Thoracic aorta (tissue), 2 donors: ENCODE measurements at regions not wholly inside any gene's neighbourhood (a gene's known extent, or its start where the extent isn't known, plus 50 kb on each side); places are given as distances from the start of the nearest gene placed in this dataset.

Experiments used
- ATAC-seq: fragments of 150-250 bp; one replicate; pipeline ENCODE4 v1.8.0; 2017; ENCODE audit warnings: low read depth; ENCODE audit not compliant: insufficient number of reproducible peaks, low FRiP score
- DNase-seq: peaks from one replicate; pipeline ENCODE4 v3.0.0-alpha.2; 2020; ENCODE audit warnings: low spot score
- H3K27ac ChIP-seq, 2 donors: fragments of 200-600 bp; sonication (generic); 1 replicate in 1 of 2; 2 replicates in 1 of 2; pipeline ENCODE4 v1.5.1; 2016; ENCODE audit warnings: mild to moderate bottlenecking in 2 of 2, moderate library complexity in 2 of 2
- H3K27me3 ChIP-seq: fragments of 200-600 bp; sonication (generic); replicated peaks from 2 replicates; pipeline ENCODE4 v1.6.0; 2016; ENCODE audit warnings: mild to moderate bottlenecking; ENCODE audit not compliant: insufficient read depth
- H3K36me3 ChIP-seq: fragments of 200-600 bp; sonication (generic); one replicate; pipeline ENCODE4 v1.5.1; 2016
- H3K4me1 ChIP-seq, 2 donors: fragments of 200-600 bp; sonication (generic); 1 replicate in 1 of 2; 2 replicates in 1 of 2; pipeline versions ENCODE4 v1.5.1 to v1.6.0; 2016; ENCODE audit warnings: low read depth in 2 of 2, mild to moderate bottlenecking in 1 of 2; ENCODE audit not compliant: control insufficient read depth in 1 of 2
- H3K4me3 ChIP-seq: fragments of 200-600 bp; sonication (generic); 2 replicates; pipeline ENCODE4 v1.5.1; 2016; ENCODE audit warnings: mild to moderate bottlenecking
- H3K9me3 ChIP-seq: fragments of 200-600 bp; sonication (generic); 2 replicates; pipeline ENCODE4 v1.5.1; 2016
- TF ChIP-seq, protein P1 (sequence below): fragments of 200-600 bp; sonication (generic); IDR thresholded peaks from one replicate; pipeline ENCODE4 v1.5.1; 2019; ENCODE audit warnings: antibody characterized with exemption

DNA sequence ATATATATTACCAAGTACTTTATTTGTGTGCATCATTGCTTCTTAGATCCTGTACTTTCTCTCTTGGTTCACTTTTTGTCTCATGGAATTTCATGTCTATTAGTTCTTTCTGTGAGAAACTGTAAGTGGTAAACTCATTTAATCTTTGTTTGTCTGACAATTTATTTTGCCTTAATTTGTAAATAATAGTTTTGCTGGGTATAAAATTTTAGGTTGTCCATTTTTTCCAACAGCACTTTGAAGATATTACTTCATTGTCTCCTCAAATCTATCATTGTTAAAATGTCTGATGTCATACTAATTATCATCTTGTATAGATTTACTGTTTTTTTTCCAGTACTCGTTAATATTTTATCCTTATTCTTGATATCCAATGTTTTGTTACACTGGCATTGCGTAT is 205.2 kb upstream of the CDYL start:
- no peak overlapping the region for H3K4me3 ChIP-seq
- TF ChIP-seq, protein P1, sequence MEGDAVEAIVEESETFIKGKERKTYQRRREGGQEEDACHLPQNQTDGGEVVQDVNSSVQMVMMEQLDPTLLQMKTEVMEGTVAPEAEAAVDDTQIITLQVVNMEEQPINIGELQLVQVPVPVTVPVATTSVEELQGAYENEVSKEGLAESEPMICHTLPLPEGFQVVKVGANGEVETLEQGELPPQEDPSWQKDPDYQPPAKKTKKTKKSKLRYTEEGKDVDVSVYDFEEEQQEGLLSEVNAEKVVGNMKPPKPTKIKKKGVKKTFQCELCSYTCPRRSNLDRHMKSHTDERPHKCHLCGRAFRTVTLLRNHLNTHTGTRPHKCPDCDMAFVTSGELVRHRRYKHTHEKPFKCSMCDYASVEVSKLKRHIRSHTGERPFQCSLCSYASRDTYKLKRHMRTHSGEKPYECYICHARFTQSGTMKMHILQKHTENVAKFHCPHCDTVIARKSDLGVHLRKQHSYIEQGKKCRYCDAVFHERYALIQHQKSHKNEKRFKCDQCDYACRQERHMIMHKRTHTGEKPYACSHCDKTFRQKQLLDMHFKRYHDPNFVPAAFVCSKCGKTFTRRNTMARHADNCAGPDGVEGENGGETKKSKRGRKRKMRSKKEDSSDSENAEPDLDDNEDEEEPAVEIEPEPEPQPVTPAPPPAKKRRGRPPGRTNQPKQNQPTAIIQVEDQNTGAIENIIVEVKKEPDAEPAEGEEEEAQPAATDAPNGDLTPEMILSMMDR, result no peak
- DNase-seq (no peak), ATAC-seq (no peak)
- no peak overlapping the region for H3K27ac ChIP-seq
- no peaks in the 10 kb centered on the region for H3K36me3 ChIP-seq
- H3K27me3 ChIP-seq, result no peaks in the 10 kb centered on the region
- no peaks in the 10 kb centered on the region for H3K4me1 ChIP-seq
- peaks cover 19% of the 10 kb centered on the region for H3K9me3 ChIP-seq

DNA sequence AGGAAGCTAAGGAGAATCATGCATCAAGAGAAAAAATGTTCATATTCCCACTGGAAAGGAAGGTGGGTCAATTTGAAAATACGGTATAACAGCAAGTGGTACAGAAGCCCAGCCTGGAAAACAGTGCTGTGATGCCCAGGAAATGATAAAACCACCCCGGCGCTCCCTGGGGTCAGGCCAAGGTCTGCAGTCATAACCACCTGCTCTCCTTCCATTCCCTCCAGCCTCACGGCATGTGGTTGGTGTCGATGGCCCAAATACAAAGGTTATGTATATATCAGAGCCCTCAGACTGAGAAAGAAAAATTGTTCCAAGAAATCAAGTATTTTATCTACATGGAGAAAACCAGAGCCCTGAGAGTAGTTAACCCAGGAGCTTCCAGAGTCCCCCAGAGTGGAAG is 208.1 kb upstream of the CDYL start:
- Histone ChIP-seq H3K27me3 (no peaks in the 10 kb centered on the region), H3K9me3 (peaks cover 19% of the 10 kb centered on the region), H3K27ac (no peak overlapping the region), H3K36me3 (no peaks in the 10 kb centered on the region), H3K4me3 (no peak overlapping the region), H3K4me1 (peaks cover 0 to 9% of the 10 kb centered on the region in 2 donors)
- ATAC-seq, result no peak
- DNase-seq, result no peak
- TF ChIP-seq, protein P1, result no peak

DNA sequence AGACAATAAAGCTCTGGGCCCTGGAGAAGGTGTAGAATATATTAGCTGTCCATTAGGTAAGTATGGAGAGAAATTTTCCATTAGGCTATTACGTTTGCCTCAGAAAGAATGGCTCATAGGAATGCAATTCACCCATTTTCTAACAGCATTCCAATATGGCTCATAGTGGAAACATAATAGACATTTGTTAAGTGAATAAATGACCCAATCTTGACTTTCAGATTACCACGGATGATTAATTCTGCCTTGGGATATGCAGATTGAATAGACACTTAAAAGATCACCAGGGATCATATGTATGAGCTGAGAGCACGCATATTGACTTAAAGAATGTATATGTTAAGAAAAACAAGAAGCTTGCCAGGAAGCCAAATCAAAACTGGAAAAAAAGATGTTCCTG is 209.1 kb upstream of the CDYL start:
- H3K4me1 ChIP-seq, result peaks cover 0 to 9% of the 10 kb centered on the region in 2 donors
- H3K27me3 ChIP-seq, result no peaks in the 10 kb centered on the region
- ATAC-seq, result no peak
- H3K9me3 ChIP-seq, result peaks cover 18% of the 10 kb centered on the region
- no peak overlapping the region for H3K27ac ChIP-seq
- H3K4me3 ChIP-seq, result no peak overlapping the region
- TF ChIP-seq, protein P1, result no peak
- H3K36me3 ChIP-seq, result no peaks in the 10 kb centered on the region
- no peak for DNase-seq

DNA sequence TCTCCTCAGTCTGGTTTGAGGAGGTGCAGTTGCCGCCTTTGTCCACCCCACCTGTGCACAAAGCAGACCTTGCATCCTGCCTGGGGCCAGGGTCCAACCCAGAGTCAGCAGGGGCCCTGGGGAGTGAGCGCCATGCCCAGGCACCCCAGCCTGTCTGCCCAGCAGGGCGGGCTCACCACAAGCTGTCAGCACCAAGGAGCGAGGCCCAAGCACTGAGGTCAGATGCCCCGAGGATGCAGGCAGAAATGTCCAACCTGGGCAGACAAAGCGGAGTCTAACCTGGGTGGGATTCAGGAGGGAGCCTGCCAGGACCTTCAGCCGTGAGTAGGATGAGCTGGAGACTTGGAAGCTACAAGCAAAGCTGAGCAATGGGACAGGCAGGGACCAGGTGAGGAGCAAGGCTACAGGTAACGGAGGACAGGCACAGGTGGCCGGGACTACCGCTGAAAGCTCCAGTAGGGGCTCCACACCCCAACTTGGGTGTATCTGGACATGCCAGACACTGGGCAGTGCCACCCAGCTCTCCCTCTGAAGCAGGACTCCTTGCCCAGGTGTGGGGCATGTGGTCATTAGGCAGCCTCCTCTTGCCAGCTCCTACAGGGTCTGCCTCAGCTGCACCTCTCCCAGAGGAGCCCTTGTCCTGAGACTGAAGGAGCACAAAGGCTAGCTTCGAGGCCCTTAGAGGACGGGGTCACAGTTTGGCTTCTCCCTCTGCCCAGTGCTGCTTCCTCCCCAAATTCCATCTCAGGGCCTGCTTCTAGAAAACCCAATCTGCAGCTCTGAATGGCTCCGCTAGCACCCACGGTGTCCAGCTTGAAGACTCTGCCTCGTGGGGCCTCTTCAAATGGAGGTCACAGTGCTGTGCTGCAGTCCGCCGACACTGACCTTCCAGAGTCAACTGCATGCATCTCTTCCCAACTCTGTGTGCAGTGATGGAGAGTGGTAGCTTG is 210.6 kb upstream of the CDYL start:
- peaks cover 8% of the 10 kb centered on the region for H3K9me3 ChIP-seq
- H3K27ac ChIP-seq, result no peak overlapping the region
- TF ChIP-seq, protein P1, result no peak
- no peaks in the 10 kb centered on the region for H3K27me3 ChIP-seq
- H3K4me3 ChIP-seq, result no peak overlapping the region
- no peak for ATAC-seq
- no peak for DNase-seq
- H3K4me1 ChIP-seq, result peaks cover 0 to 9% of the 10 kb centered on the region in 2 donors
- no peaks in the 10 kb centered on the region for H3K36me3 ChIP-seq

DNA sequence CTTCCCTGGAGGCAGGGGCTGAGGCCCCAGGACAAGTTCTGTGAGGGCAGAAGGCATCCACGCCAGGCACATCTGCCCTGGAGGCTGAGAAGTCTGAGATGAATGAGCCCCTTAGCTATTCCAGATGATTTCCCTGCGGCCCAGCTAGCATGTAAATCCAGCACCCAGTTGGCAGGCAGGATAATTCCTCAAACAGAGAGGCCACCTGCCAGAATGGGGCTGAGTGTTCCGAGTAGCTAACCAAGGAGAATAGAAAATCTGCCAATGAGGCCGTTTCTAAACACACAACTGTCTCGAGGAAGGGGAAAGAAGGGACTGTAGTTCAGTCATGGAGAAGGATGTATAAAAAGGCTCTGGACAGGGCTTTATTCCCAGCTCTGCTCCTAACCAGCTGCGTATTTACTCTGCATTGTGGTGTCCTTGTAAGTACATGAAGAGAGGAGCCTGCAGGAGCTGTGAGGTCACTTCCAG is 211.4 kb upstream of the CDYL start:
- Histone ChIP-seq H3K9me3 (peaks cover under 1% of the 10 kb centered on the region), H3K36me3 (no peaks in the 10 kb centered on the region), H3K4me1 (peaks cover 0 to 9% of the 10 kb centered on the region in 2 donors), H3K4me3 (no peak overlapping the region), H3K27ac (no peak overlapping the region), H3K27me3 (no peaks in the 10 kb centered on the region)
- TF ChIP-seq, protein P1, result no peak
- DNase-seq (no peak), ATAC-seq (no peak)
